ENCODE measurements at regions not wholly inside any gene's neighbourhood (a gene's known extent, or its start where the extent isn't known, plus 50 kb on each side); places are given as distances from the start of the nearest gene placed in this dataset.

DNA sequence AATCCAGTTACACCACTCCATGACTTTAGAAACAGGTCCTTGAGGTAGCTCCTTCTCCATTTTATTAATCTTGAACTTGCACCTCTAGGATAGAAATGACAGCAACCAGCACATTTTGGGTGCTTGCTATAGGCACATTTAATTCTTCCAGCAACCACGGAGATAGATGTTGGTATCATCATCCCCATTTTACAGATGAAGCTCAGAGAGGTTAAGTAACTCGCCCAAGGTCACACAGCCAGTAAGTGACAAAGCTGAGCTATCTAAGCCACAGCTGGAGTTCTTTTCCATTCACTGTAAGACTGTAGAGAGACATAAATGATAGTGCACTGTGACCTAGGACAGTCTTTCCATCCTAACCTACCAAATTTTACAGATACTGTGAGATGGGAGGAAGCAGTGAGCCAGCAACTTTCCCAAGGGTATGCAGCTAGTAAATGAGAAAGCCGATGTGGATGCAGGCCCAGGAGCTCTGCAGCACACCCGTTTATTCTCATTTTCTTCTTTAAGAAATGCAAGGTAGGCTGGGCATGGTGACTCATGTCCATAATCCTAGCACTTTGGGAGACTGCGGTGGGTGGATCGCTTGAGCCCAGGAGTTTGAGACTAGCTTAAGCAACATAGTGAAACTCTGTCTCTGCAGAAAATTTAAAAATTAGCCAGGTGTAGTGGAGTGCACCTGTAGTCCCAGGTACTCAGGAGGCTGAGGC, 103.2 kb downstream of the TBX5 start:
- DNase-seq = no peak

DNA sequence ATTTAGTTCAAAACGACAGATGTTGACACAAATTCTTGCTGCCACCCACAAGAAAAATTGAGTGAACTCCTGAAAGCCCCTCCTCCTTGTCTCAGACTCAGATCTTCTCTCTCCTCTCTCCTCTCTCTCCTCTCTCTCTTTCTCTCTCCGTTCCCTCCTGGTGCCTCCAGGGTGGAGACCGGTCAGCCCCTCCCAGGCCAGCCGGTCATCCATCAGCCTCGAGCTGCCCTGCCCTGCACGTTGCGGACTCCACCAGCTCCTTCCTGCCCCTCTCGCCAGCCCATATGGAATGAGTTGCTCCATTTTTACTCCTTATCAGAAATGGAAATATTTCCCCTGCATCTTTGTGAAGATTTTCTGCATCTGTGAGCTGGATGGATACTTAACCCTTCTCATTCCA, 103.8 kb downstream of the TBX5 start:
- DNase-seq = no peak

DNA sequence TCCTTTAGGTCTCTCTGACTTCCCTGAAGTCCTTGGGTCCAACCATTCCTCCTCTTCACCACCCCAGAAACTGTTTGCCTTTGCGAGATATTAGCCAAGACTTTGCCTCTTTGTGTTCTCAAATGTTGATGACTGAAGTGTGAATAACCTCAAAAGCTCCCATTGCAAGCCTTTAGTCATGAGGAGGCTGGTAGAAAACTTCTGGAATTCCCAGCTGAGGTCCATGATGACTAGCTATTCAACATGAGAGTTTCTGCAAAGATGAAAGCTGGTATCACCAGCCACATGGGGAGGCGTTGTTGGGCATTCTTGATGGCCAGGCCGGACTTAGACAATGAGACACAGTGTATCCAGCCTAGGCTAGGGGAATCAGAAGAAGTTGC, 111.7 kb downstream of the TBX5 start:
- DNase-seq = peak; percentile 73

DNA sequence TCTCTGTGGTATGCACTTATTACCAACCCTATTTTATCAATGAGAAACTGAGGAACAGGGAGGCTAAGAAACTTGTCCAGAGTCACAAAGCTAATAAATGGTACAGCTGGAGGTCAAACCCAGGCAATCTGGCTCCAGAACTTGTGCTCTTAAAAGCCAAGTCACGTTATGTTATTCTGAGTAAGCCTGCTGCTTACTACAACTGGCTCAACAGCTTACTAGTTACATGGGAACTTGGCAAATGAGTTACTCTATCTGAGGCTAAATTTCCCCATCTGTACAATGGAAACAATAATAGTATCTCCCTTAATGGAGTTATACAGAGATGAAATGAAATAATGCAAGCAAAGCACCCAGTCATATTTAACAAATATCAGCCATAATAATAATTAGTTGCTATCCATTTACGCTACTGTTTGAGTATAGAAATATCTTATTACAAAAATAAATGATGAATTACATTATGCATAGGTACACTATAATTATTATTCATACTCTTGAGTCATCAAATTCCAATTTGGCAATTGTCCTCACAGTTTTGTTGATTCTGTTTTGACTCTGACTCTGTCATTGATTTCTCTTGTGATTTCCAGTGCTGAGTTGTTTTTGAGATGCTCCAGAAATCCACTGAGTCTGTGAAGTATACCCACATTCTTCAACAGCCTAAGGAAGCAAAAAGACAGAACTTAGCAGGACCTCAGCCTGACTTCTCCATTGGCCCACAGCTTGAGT, 112.2 kb downstream of the TBX5 start:
- DNase-seq = no peak

DNA sequence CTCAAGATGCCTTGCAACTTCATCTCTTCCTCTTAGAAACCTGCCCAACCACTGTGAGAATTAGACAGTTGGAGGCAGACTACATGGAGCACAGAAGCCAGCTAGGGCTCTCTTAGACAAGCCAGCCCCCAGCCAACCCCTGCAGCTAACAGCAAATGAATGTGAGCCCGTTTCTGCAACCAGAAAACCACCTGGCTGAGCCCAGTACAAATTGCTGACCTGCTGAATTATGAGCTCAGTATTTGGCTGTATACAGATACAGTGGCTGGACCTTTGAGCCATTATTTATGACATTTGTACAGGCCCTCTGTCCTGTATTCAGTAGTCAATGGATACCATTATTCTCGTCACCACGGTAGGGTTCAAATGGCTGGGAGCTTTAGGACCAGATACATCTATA, 112.9 kb downstream of the TBX5 start:
- DNase-seq = no peak

DNA sequence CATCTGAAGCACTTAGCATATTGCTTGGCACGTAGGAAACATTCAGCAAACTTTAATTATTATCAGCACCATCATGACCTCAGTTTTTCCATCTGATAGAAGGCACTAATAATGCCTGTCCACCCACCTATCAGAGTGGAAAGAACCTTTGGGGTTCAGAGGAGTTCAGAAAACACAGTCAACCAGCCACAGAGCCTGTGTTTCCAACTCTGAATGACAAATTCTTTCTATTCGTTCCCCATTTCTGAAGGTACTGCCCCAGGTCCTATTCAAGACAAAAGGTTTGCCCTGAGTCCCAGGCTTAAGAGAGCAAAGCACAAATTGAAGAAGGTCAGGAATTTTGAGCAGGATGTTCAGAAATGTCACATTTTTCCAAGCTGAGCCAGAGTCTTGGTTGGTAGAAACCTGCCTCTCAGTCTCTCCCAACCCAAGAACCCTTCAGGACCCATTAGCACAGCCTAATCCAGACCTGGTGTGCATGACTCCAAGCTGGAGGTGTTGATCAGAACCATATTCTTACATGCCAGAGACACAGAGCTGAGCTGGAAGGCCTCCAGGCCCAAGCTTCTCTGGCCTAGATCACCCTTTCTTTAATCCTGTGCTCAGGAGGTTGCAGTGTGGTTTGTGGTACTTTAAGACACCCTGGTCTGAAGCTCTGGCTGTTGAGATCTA, 114.4 kb downstream of the TBX5 start:
- peak; percentile 65 for DNase-seq

DNA sequence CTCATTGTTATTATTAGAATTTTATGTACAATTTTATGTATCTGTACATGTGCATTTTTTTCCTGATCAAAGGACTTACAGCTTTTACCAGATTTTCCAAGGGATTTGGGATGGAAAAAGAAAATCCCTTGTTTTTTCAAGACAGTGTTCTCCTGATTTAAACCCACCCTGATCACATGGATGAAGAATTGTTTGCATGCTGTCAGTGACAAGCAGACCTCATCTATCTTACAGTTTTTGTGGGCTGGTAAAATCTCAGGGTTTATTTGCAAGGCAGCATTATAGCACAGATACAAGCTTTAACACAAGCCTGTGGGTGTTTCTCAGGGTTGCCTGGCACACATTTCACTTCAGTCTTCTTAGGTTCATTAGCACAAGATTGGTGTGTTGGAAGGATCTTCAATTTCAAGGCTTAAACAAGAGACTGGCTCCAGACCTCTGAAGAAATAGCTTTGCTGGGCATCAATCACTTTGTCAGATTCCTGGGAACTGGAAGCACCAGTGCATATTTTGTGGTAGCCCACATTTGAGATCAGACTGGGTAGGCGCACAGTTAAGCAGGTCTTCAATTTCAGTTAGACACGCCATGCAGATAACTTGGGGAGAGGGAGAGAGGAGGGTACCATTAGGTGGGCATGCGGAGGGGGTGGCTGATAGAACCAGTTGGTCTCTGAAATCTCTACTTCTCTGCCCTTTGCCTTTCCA, 118.0 kb downstream of the TBX5 start:
- DNase-seq = peak; percentile 83

DNA sequence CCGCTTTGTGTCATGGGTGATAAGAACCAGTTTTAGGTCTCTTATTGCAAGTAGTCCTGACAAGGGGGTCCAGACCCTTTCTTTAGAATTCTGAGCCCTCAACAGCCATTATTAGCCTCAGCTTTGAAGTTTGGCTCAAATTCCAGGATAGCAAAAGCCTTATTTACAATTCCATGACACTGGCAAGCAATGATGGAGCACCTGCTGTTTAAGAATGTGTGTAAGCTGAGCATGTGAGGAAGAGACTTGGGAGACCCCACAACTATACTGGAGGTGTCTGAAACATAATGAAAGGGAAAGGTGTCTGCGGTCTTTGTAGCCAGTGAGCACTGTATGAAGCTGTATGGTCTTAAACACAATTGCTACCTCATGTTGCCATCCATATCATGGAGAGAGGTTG, 119.8 kb downstream of the TBX5 start:
- DNase-seq = no peak

DNA sequence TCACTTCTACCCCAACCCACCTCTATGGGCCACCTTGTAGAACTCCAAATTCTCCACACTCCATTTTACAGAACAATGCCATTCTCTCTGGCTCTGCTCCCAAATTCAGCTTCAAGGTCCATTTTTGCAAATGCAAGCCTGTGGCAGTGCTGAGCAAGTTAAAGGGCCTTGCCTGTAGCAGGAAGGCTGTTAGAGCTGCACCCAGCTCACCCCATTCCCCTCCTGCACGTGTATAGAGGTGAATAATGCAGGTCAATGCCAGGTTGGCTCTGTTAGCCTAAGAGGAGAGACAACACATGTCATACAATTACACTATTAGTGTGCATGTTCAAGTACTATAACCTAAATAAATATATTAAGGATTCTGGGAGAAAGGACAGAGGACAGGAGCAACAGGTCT, 120.4 kb downstream of the TBX5 start:
- DNase-seq = no peak

DNA sequence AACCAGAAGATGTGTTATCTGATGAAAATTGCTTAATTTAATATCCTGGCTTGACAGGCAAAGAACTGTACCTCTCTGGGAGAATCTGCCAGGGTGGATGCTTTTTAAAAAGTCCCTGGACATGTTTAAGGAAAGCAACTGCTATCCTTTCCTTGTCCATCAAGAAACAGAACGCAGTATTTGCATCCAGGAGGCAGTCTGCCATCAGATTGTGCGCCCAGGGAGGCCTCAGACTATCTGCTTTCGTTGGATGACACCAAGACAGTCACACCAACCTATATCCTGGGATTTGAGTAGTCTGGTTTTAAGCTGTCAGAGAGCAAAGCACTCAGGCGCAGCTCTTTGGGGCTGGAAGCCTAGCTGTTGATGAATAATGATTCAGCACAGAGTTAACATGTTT, 121.9 kb downstream of the TBX5 start:
- no peak for DNase-seq

DNA sequence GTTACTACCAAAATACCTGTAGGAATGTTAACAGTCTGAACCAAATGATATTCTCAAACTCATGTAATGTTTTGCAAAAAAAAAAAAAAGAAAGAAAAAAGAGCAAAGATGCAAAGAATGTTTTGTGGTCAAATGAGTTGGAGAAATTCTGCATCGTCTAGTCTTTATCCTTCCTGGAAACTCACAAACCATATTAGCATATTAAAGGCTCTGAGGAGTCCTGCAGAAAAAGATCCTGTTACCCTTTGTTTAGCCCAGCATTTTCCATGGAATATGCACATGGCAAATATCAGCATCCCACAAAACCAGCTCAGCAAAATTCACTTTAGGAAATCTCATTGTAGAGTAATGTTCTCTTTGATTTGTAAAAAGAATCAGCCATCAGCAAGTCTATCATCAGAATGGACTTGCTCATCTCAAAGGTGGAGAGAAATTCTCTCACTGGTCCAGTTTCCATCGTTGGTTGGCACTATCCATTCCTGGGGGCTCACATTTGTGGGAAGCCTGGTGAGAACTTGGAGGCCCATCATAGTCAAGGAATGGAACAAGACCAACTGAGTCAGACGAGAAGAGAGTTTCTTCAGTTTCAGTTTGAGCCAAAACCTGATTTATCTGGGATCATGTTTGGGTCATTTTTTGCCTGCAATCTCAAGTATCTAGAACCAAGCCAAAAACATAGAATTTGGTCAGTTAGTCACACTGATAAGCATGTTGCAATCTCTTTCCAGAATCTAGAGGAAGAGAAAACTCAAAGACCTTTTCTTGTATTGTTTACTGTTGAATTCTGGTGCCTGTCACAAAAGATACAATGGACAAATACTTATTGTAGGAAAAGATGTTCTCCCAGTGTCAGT, 129.8 kb downstream of the TBX5 start:
- DNase-seq = peak; percentile 64

DNA sequence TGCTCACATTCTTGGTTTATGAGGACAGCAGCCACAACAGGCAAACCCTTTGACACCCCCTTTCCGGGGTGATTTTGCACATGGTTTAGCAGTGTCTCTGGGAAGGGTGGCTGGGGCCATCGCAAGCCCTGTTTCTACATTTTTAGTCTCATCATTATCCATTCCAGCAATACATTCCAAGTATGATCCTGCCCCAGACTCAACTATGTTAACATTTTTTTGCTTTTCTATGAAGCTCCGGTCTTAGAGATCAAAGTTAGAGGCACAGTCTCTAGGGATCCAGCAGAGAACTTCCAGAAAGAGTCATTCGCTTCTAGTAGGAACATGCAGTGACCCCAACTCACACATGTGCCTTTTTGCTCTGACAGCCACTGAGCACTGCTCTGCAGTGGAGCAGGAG, 130.9 kb downstream of the TBX5 start:
- peak; percentile 55 for DNase-seq

DNA sequence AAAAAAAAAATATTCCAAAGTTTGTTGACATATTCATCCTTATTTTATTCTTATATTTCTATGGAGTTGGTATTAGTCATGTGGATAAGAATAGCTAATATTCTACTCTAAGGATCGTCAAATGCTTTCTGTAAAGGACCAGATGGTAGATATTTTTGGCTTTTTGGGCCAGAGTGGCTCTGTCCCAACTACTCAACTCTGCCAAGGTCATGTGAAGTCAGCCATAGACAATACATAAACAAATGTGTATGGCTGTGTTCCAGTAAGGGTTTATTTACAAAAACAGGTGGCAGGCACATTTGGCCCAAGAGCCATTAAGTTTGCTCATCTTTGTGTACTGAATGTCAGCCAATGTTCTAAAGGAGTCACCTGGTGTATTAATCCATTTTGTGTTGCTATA, 131.8 kb downstream of the TBX5 start:
- no peak for DNase-seq

DNA sequence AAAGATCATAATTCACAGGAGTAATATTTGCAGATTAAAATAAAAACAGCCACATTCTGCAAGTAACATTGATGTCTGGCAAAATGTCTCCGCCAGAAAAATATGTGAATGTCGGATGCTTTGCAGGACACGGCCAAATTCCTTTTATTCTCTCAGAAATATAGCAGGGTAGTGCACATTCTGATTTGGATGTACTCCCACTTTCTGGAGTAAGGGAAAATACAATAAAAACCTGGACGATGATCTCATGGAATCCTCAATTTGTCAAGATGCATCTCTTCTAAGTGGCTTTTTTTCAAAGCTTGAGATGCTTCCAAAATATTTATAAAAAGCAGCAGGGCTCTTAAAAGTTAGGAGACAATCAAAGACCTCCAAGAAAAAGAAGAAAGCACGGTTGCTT, 133.3 kb downstream of the TBX5 start:
- no peak for DNase-seq

DNA sequence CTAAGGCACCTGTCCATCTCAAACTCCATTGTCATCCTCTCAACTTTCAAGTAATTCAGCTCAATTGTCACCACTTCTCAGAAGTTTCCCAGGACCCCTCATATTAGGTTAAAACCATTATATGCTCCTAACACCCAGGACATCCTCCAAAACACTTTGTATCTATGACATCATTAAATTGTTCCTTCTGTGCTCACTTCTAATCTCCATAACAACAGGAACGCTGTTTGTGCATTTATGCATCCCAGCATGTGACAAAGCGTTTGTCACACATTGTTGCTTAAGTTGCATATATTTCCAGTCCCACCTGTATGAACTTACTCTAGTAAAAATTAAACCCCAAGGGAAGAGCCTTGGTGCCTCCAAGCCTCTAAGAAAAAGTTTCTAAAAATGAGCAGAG, 133.9 kb downstream of the TBX5 start:
- DNase-seq = no peak

DNA sequence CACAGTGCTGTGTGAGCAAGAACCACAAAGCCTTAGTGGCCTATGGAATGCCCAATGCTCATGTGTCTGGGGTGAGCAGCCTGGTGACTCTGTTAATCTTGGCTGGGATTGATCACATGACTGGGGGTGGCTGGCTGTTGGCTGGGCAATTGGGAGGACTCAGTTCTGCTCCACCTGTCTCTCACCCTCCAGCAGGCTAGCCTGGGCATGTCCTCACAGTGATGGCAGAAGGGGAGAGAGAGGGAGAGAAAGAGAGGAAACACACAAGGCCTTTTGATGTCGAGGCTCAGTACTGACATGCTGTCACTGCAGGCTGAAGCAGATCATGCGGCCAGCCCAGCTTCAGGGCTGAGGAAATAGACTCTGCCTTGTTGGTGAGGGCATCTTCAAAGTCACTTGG, 136.8 kb downstream of the TBX5 start:
- DNase-seq = no peak

DNA sequence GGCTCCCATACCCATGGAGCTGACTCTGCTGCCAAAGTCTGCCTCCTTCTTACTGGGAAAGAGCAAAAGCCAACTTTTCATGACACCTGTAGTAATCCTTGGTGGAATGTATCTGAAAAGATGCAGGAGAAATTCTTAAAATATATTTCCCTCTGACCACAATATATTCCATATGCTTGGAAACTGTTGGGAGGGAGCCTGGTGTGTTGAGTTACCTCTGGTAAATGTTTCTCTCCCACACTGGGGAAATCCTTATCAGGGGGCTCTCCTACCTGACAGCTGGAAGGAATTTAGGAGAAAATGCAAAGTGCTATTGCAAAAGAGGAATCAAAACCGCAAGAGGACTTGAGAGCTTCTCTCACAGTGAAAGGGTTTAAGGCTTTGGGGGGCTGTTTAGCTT, 139.4 kb downstream of the TBX5 start:
- peak; percentile 75 for DNase-seq

DNA sequence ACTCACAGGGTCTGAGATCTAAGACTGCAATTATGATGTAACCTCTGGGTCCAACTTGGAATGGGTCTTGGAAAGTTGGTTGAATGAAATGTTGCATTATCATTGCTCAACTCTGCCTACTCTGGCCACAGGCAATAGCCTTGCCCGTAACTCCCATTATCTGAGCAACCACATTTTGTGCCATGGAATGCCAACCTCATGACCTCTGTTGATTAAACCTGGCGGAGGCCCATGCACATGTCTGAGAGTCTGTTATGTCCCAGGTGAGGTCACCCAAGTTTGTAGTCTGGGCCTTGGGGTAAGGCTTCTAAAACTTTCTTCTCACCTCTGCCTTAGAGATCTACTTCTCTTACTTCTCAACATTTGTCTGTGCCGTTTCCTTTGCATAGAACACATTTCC, 140.9 kb downstream of the TBX5 start:
- DNase-seq = no peak

DNA sequence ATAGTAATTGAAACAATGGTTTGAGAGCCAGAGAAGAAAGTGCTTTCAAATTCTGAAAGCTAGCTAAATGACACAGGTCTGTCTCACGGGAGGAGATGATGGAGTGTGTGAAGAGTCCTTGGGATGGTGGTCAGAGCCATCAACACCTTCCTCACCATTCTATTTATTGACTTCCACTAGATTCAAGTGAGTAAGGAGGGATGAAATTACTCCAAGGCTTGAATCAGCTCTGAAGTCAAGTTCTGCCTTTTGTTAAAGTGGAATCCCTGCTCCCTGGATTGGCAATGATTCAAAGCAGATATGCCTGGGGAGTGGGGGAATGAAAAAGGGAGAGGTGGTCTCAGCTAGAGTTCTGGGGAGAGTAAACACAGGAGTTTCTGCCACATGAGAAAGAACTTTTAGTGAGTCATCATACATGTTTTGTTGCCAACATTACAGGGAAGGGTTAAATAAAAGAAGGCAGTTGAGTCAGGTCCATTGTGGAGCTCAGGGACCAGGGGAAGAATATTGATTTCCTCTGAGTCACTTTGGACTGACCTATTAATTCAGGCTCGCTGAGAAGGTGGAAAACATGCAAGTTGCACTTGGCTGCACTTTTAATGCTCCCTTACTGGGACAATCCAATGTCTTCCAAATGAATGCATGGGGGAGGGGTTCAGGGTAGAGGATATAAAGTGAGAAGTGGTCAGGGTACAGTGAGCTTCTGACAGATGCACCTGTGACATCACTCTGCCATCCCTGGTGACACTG, 142.7 kb downstream of the TBX5 start:
- peak; percentile 79 for DNase-seq

DNA sequence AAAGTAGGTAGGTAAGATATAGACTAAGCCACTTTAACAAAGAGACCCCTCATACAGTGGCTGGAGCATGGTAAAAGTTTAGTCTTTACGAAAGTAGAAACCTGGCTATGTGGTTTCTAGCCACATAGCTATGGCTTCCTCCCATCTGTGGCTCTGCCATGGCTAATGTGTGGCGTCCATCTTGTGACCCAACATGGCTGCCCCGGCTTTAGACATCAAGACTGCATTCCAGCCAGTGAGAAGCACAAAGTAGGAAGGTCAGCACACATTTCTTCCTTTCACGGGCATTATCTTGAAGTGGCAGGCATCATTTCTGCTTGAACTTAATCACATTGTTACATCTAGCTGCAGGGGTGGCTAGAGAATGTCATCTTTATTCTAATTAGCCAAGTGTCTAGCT, 148.3 kb downstream of the TBX5 start:
- no peak for DNase-seq

DNA sequence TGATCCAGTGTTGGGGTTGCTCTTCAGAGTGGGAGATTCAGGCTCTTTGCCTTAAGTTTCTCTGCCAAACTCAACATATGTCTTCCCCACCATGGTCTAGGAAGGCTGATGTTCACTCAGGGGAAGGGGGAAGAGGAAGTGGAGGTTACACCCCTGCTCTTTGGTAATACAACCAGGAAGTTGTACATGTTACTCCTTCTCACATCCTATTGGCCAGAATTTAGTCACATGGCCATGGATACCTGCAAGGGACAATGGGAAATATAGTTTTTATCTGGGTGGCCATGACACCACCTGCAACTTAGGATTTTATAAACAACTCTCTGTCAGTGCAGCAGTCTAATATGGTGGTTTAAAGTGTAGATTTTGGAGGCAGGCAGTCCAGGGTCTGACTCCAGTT, 150.9 kb downstream of the TBX5 start:
- no peak for DNase-seq
